H9 (cell line): ENCODE measurements at regions not wholly inside any gene's neighbourhood (a gene's known extent, or its start where the extent isn't known, plus 50 kb on each side); places are given as distances from the start of the nearest gene placed in this dataset.

Source experiments
- DNase-seq: peaks from one replicate; pipeline ENCODE4 v3.0.0-alpha.2; 2017
- H2AFZ ChIP-seq: one replicate; pipeline ENCODE4 v1.6.1; 2013; ENCODE audit warnings: mild to moderate bottlenecking, low read length, control low read depth, moderate library complexity
- H2AK5ac ChIP-seq: 2 replicates; pipeline ENCODE4 v1.6.1; 2013; ENCODE audit warnings: low read length, control low read depth, mixed read lengths; ENCODE audit not compliant: insufficient read length
- H2BK120ac ChIP-seq: one replicate; pipeline ENCODE4 v1.6.1; 2013; ENCODE audit warnings: low read depth, mild to moderate bottlenecking, low read length, control low read depth, inconsistent platforms; ENCODE audit not compliant: poor library complexity, severe bottlenecking
- H2BK12ac ChIP-seq: 2 replicates; pipeline ENCODE4 v1.6.1; 2013; ENCODE audit warnings: low read length, control low read depth, mixed read lengths, low read depth; ENCODE audit not compliant: insufficient read length
- H2BK15ac ChIP-seq: 2 replicates; pipeline ENCODE4 v1.6.1; 2013; ENCODE audit warnings: low read depth, low read length, control low read depth
- H2BK20ac ChIP-seq: one replicate; pipeline ENCODE4 v1.6.1; 2013; ENCODE audit warnings: low read depth, mild to moderate bottlenecking, low read length, control low read depth, inconsistent platforms; ENCODE audit not compliant: poor library complexity, severe bottlenecking
- H2BK5ac ChIP-seq: 2 replicates; pipeline ENCODE4 v1.6.1; 2013; ENCODE audit warnings: low read length, control low read depth, mixed read lengths; ENCODE audit not compliant: insufficient read length
- H3K14ac ChIP-seq: 2 replicates; pipeline ENCODE4 v1.6.1; 2013; ENCODE audit warnings: low read length, control low read depth; ENCODE audit not compliant: insufficient read depth
- H3K18ac ChIP-seq: 2 replicates; pipeline ENCODE4 v1.6.1; 2013; ENCODE audit warnings: low read depth, mild to moderate bottlenecking, mixed read lengths, low read length, control low read depth; ENCODE audit not compliant: insufficient read length
- H3K23ac ChIP-seq: 2 replicates; pipeline ENCODE4 v1.6.1; 2013; ENCODE audit warnings: low read length, control low read depth, mixed read lengths, low read depth; ENCODE audit not compliant: insufficient read length
- H3K23me2 ChIP-seq: 2 replicates; pipeline ENCODE4 v1.6.1; 2013; ENCODE audit warnings: low read depth, mild to moderate bottlenecking, mixed read lengths, low read length, control low read depth; ENCODE audit not compliant: insufficient read length, poor library complexity, severe bottlenecking
- H3K27ac ChIP-seq: 2 replicates; pipeline ENCODE4 v1.5.1; 2013; ENCODE audit warnings: low read length, control low read depth, mixed read lengths, low read depth; ENCODE audit not compliant: insufficient read length
- H3K27me3 ChIP-seq: 2 replicates; pipeline ENCODE4 v1.6.1; 2013; ENCODE audit warnings: low read length, control low read depth, inconsistent platforms; ENCODE audit not compliant: insufficient read depth
- H3K4ac ChIP-seq: 2 replicates; pipeline ENCODE4 v1.6.1; 2013; ENCODE audit warnings: low read depth, mild to moderate bottlenecking, control low read depth, inconsistent platforms, low read length, moderate library complexity
- H3K4me1 ChIP-seq: 2 replicates; pipeline ENCODE4 v1.6.1; 2013; ENCODE audit warnings: low read length, control low read depth, inconsistent platforms; ENCODE audit not compliant: insufficient read depth
- H3K4me2 ChIP-seq: 2 replicates; pipeline ENCODE4 v1.6.1; 2013; ENCODE audit warnings: low read length, control low read depth, mixed read lengths; ENCODE audit not compliant: insufficient read length, insufficient read depth
- H3K56ac ChIP-seq: 2 replicates; pipeline ENCODE4 v1.6.1; 2013; ENCODE audit warnings: low read depth, mild to moderate bottlenecking, mixed read lengths, low read length, control low read depth; ENCODE audit not compliant: insufficient read length
- H3K79me1 ChIP-seq: 2 replicates; pipeline ENCODE4 v1.6.1; 2013; ENCODE audit warnings: low read depth, mild to moderate bottlenecking, moderate library complexity, low read length, control low read depth, inconsistent platforms; ENCODE audit not compliant: insufficient read depth, poor library complexity, severe bottlenecking
- H3K79me2 ChIP-seq: 2 replicates; pipeline ENCODE4 v1.6.1; 2013; ENCODE audit warnings: low read length, control low read depth, inconsistent platforms; ENCODE audit not compliant: insufficient read depth
- H3K9ac ChIP-seq: 2 replicates; pipeline ENCODE4 v1.6.1; 2013; ENCODE audit warnings: low read length, control low read depth, mixed read lengths; ENCODE audit not compliant: insufficient read length; ENCODE audit errors: extremely low read depth
- H3K9me3 ChIP-seq: one replicate; pipeline ENCODE4 v1.6.1; 2013; ENCODE audit warnings: low read depth, low read length, inconsistent platforms; ENCODE audit not compliant: control insufficient read depth
- H3T11ph ChIP-seq: one replicate; pipeline ENCODE4 v1.6.1; 2013; ENCODE audit warnings: mild to moderate bottlenecking, low read length, control low read depth, inconsistent platforms
- H4K20me1 ChIP-seq: one replicate; pipeline ENCODE4 v1.6.1; 2013; ENCODE audit not compliant: control insufficient read depth, insufficient read length, insufficient read depth
- H4K5ac ChIP-seq: 2 replicates; pipeline ENCODE4 v1.6.1; 2013; ENCODE audit warnings: low read depth, mild to moderate bottlenecking, mixed read lengths, low read length, control low read depth; ENCODE audit not compliant: insufficient read length
- H4K8ac ChIP-seq: replicated peaks from 2 replicates; pipeline ENCODE4 v1.6.1; 2013; ENCODE audit warnings: low read length, control low read depth, mixed read lengths, low read depth; ENCODE audit not compliant: insufficient read length
- H4K91ac ChIP-seq: 2 replicates; pipeline ENCODE4 v1.6.1; 2013; ENCODE audit warnings: low read depth, mild to moderate bottlenecking, moderate library complexity, mixed read lengths, low read length, control low read depth; ENCODE audit not compliant: insufficient read length
- H3K27ac Mint-ChIP-seq, 3 experiments: 2 replicates in 2 of 3; 3 replicates in 1 of 3; pipeline ENCODE4 v1.8.0; 2020 to 2021; ENCODE audit warnings: mixed read lengths in 3 of 3, mild to moderate bottlenecking in 1 of 3, moderate library complexity in 1 of 3
- H3K27me3 Mint-ChIP-seq: 2 replicates; pipeline ENCODE4 v1.8.0; 2021; ENCODE audit warnings: low read depth, mild to moderate bottlenecking, moderate library complexity, mixed read lengths
- H3K36me3 Mint-ChIP-seq, 3 experiments: 2 replicates in 2 of 3; 3 replicates in 1 of 3; pipeline ENCODE4 v1.8.0; 2020 to 2021; ENCODE audit warnings: low read depth in 3 of 3, mixed read lengths in 3 of 3; ENCODE audit not compliant: insufficient read depth in 1 of 3
- H3K4me1 Mint-ChIP-seq, 2 experiments: 2 replicates each; pipeline ENCODE4 v1.8.0; 2020; ENCODE audit warnings: mixed read lengths in 2 of 2
- H3K4me3 Mint-ChIP-seq, 2 experiments: 2 replicates in 1 of 2; 3 replicates in 1 of 2; pipeline ENCODE4 v1.8.0; 2020 to 2021; ENCODE audit warnings: mild to moderate bottlenecking in 2 of 2, mixed read lengths in 2 of 2, moderate library complexity in 1 of 2
- H3K9me3 Mint-ChIP-seq, 2 experiments: 2 replicates in 1 of 2; 3 replicates in 1 of 2; pipeline ENCODE4 v1.8.0; 2020; ENCODE audit warnings: mild to moderate bottlenecking in 2 of 2, mixed read lengths in 2 of 2, moderate library complexity in 1 of 2
- WGBS: extraction: QIAGEN DNeasy Blood & Tissue Kit; methylation state at CpG from one replicate; pipeline ENCODE4 v1.1.7; 2013; ENCODE audit warnings: missing lambda C conversion rate, low lambda C conversion rate, mixed read lengths; ENCODE audit not compliant: insufficient read length; ENCODE audit errors: extremely low coverage; 5-methylcytosine and 5-hydroxymethylcytosine counted together
- TF ChIP-seq, protein P1 (sequence below): fragments of 200-600 bp; sonication (generic); conservative IDR thresholded peaks from 3 replicates; pipeline ENCODE4 v1.8.0; 2021; ENCODE audit warnings: antibody characterized with exemption, mild to moderate bottlenecking

DNA sequence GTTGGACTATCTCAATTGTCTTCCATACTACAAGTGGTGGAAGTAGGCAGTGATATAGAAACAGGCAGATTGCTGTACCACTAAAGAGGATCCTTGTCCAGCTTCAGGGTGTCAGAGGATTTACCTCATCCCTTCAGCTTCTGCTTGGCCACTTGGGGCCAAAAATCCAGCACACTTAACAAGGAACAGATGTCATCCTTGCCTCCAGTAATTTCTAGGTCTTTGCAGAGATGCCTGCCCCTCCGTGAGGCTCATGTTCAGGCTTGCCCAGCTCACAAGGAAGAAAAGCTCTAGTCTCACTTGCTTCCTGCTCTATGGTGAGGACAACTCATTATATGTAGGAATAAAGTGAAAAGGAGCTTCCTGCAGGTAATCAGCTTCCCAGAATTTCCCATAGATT lies 510.3 kb downstream of the EPHA3 start:
- Mint-ChIP-seq H3K9me3 (no peaks in the 10 kb centered on the region), H3K36me3 (no peaks in the 10 kb centered on the region), H3K27ac (no peak overlapping the region), H3K4me3 (no peak overlapping the region), H3K4me1 (peaks cover 10% of the 10 kb centered on the region in 2 experiments), H3K27me3 (no peaks in the 10 kb centered on the region)
- Histone ChIP-seq H4K8ac (no peak overlapping the region), H2BK5ac (no peak overlapping the region), H2BK12ac (no peak overlapping the region), H3K4ac (no peak overlapping the region), H4K5ac (no peak overlapping the region), H3T11ph (no peak overlapping the region), H2AK5ac (no peak overlapping the region), H2BK20ac (no peak overlapping the region), H3K27me3 (no peaks in the 10 kb centered on the region), H3K9me3 (no peaks in the 10 kb centered on the region), H3K9ac (no peak overlapping the region), H2BK15ac (no peak overlapping the region), H3K23me2 (no peaks in the 10 kb centered on the region), H3K27ac (no peak overlapping the region), H2BK120ac (no peak overlapping the region), H3K4me2 (no peak overlapping the region), H3K4me1 (peaks cover 2% of the 10 kb centered on the region; the same call in 1 of the 2 replicates), H3K56ac (no peak overlapping the region), H3K18ac (no peak overlapping the region), H4K91ac (no peak overlapping the region), H3K23ac (no peak overlapping the region), H4K20me1 (no peaks in the 10 kb centered on the region), H2AFZ (no peak overlapping the region), H3K14ac (no peak overlapping the region; the same call in 1 of the 2 replicates), H3K79me1 (no peaks in the 10 kb centered on the region), H3K79me2 (no peaks in the 10 kb centered on the region)
- TF ChIP-seq, protein P1, sequence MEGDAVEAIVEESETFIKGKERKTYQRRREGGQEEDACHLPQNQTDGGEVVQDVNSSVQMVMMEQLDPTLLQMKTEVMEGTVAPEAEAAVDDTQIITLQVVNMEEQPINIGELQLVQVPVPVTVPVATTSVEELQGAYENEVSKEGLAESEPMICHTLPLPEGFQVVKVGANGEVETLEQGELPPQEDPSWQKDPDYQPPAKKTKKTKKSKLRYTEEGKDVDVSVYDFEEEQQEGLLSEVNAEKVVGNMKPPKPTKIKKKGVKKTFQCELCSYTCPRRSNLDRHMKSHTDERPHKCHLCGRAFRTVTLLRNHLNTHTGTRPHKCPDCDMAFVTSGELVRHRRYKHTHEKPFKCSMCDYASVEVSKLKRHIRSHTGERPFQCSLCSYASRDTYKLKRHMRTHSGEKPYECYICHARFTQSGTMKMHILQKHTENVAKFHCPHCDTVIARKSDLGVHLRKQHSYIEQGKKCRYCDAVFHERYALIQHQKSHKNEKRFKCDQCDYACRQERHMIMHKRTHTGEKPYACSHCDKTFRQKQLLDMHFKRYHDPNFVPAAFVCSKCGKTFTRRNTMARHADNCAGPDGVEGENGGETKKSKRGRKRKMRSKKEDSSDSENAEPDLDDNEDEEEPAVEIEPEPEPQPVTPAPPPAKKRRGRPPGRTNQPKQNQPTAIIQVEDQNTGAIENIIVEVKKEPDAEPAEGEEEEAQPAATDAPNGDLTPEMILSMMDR, result no peak
- WGBS, result no CpG with 5 or more reads among the region's 1 CpG
- DNase-seq, result no peak
